H1 (cell line): ENCODE measurements at regions not wholly inside any gene's neighbourhood (a gene's known extent, or its start where the extent isn't known, plus 50 kb on each side); places are given as distances from the start of the nearest gene placed in this dataset.

ENCODE experiments used
- CTCF ChIA-PET: fragments of 300-600 bp; sonication (Branson Sonifier 250); formaldehyde crosslinking; loops from one replicate; lab custom pipeline; 2021; ENCODE audit not compliant: partially characterized antibody; lab: Charles Lee
- POLR2A ChIA-PET: fragments of 300-600 bp; sonication (Branson Sonifier 250); formaldehyde crosslinking; loops from one replicate; lab custom pipeline; 2021; ENCODE audit warnings: inconsistent platforms; ENCODE audit not compliant: partially characterized antibody; lab: Charles Lee
- DNase-seq, 2 experiments: peaks; one replicate each; pipeline versions ENCODE4 v3.0.0 to v3.0.0-alpha.2; 2010 to 2022; ENCODE audit warnings: low spot score in 2 of 2, low read depth in 1 of 2, mixed read lengths in 1 of 2
- FAIRE-seq: peaks from 2 replicates; lab custom pipeline; 2011; peaks lifted over from hg19 to GRCh38; lab: Jason Lieb, UNC
- H2AFZ ChIP-seq: 2 replicates; pipeline ENCODE4 v1.8.1; 2012; ENCODE audit warnings: low read length, inconsistent platforms
- H2AK5ac ChIP-seq: 2 replicates; pipeline ENCODE4 v1.6.1; 2013; ENCODE audit warnings: low read depth, low read length
- H2BK120ac ChIP-seq: replicated peaks from 2 replicates; pipeline ENCODE3; 2013; ENCODE audit warnings: low read depth, low read length, inconsistent platforms
- H2BK12ac ChIP-seq: 2 replicates; pipeline ENCODE4 v1.6.1; 2013; ENCODE audit warnings: low read depth, low read length
- H2BK15ac ChIP-seq: 2 replicates; pipeline ENCODE4 v1.6.1; 2013; ENCODE audit warnings: low read length
- H2BK20ac ChIP-seq: 2 replicates; pipeline ENCODE4 v1.6.1; 2013; ENCODE audit warnings: low read length
- H2BK5ac ChIP-seq: 2 replicates; pipeline ENCODE4 v1.6.1; 2013; ENCODE audit warnings: low read depth, low read length
- H3K14ac ChIP-seq: 2 replicates; pipeline ENCODE4 v1.6.1; 2013; ENCODE audit warnings: inconsistent platforms; ENCODE audit not compliant: insufficient read length
- H3K18ac ChIP-seq: 2 replicates; pipeline ENCODE4 v1.6.1; 2013; ENCODE audit warnings: low read length; ENCODE audit errors: extremely low read depth
- H3K23ac ChIP-seq: 2 replicates; pipeline ENCODE4 v1.6.1; 2013; ENCODE audit warnings: inconsistent platforms; ENCODE audit not compliant: insufficient read length
- H3K23me2 ChIP-seq: 2 replicates; pipeline ENCODE4 v1.6.1; 2013; ENCODE audit warnings: low read depth, low read length
- H3K27ac ChIP-seq: 2 replicates; pipeline ENCODE4 v1.6.1; 2011; ENCODE audit warnings: low read depth, low read length, inconsistent platforms
- H3K27me3 ChIP-seq, 4 experiments: replicated peaks in 1 of 4; 1 replicate in 1 of 4; 2 replicates in 3 of 4; pipeline versions ENCODE4 v1.6.1 to v1.8.1; 2011 to 2013; ENCODE audit warnings: low read length in 3 of 4, mild to moderate bottlenecking in 3 of 4, inconsistent platforms in 2 of 4, mixed read lengths in 2 of 4, moderate library complexity in 1 of 4; ENCODE audit not compliant: control insufficient read depth in 3 of 4, insufficient read depth in 3 of 4; ENCODE audit errors: extremely low read depth in 1 of 4
- H3K36me3 ChIP-seq, 4 experiments: 2 replicates each; pipeline versions ENCODE4 v1.6.1 to v1.8.1; 2011 to 2013; ENCODE audit warnings: mild to moderate bottlenecking in 4 of 4, low read length in 3 of 4, moderate library complexity in 2 of 4, control low read depth in 1 of 4, inconsistent platforms in 1 of 4; ENCODE audit not compliant: insufficient read depth in 4 of 4, control insufficient read depth in 2 of 4
- H3K4ac ChIP-seq: replicated peaks from 2 replicates; pipeline ENCODE3; 2013; ENCODE audit warnings: low read length, low read depth, mixed read lengths, inconsistent platforms; ENCODE audit not compliant: insufficient read length
- H3K4me1 ChIP-seq, 4 experiments: replicated peaks in 1 of 4; 1 replicate in 1 of 4; 2 replicates in 3 of 4; pipeline versions ENCODE4 v1.6.1 to v1.8.1; 2011 to 2013; ENCODE audit warnings: low read length in 3 of 4, inconsistent platforms in 2 of 4, mixed read lengths in 1 of 4; ENCODE audit not compliant: insufficient read depth in 4 of 4, control insufficient read depth in 3 of 4
- H3K4me2 ChIP-seq, 2 experiments: 2 replicates each; pipeline versions ENCODE4 v1.6.1 to v1.8.1; 2011 to 2013; ENCODE audit warnings: low read depth in 2 of 2, low read length in 2 of 2, control low read depth in 1 of 2, inconsistent platforms in 1 of 2, mild to moderate bottlenecking in 1 of 2; ENCODE audit not compliant: insufficient read depth in 1 of 2
- H3K4me3 ChIP-seq, 4 experiments: fragments of 200-600, 300-600 bp in 1 of 4; sonication (generic), shearing (Covaris generic), sonication (Bioruptor Twin) in 1 of 4; 2 replicates each; pipeline versions ENCODE4 v1.5.1 to v1.8.1; 2011 to 2016; ENCODE audit warnings: low read length in 4 of 4, low read depth in 3 of 4, control low read depth in 2 of 4, inconsistent platforms in 2 of 4, mild to moderate bottlenecking in 2 of 4, mixed read lengths in 1 of 4, moderate library complexity in 1 of 4; ENCODE audit not compliant: insufficient read depth in 2 of 4; ENCODE audit errors: extremely low read depth in 1 of 4
- H3K56ac ChIP-seq: replicated peaks from 2 replicates; pipeline ENCODE3; 2013; ENCODE audit warnings: low read depth, mild to moderate bottlenecking, mixed read lengths, low read length, inconsistent platforms; ENCODE audit not compliant: insufficient read length
- H3K79me1 ChIP-seq: 2 replicates; pipeline ENCODE4 v1.6.1; 2013; ENCODE audit warnings: low read depth, low read length, control low read depth
- H3K79me2 ChIP-seq, 2 experiments: 2 replicates each; pipeline versions ENCODE4 v1.6.1 to v1.8.1; 2012 to 2013; ENCODE audit warnings: low read length in 2 of 2, mild to moderate bottlenecking in 2 of 2, inconsistent platforms in 1 of 2; ENCODE audit not compliant: insufficient read depth in 2 of 2, control insufficient read depth in 1 of 2
- H3K9ac ChIP-seq, 4 experiments: replicated peaks in 1 of 4; 1 replicate in 1 of 4; 2 replicates in 3 of 4; pipeline versions ENCODE4 v1.6.1 to v1.8.1; 2011 to 2013; ENCODE audit warnings: low read depth in 3 of 4, low read length in 3 of 4, control low read depth in 2 of 4, mild to moderate bottlenecking in 2 of 4, moderate library complexity in 2 of 4, inconsistent platforms in 1 of 4; ENCODE audit errors: extremely low read depth in 1 of 4
- H3K9me3 ChIP-seq, 2 experiments: 2 replicates each; pipeline versions ENCODE4 v1.6.1 to v1.8.1; 2012 to 2013; ENCODE audit warnings: mild to moderate bottlenecking in 2 of 2, moderate library complexity in 2 of 2, control low read depth in 1 of 2, inconsistent platforms in 1 of 2, low read depth in 1 of 2, low read length in 1 of 2, mixed read lengths in 1 of 2; ENCODE audit not compliant: insufficient read depth in 2 of 2
- H4K20me1 ChIP-seq, 2 experiments: replicated peaks in 1 of 2; 2 replicates each; pipeline versions ENCODE3 to v1.8.1; 2011 to 2013; ENCODE audit warnings: inconsistent platforms in 2 of 2, low read length in 2 of 2, mild to moderate bottlenecking in 1 of 2; ENCODE audit not compliant: insufficient read depth in 2 of 2, control insufficient read depth in 1 of 2
- H4K5ac ChIP-seq: 2 replicates; pipeline ENCODE4 v1.6.1; 2013; ENCODE audit warnings: low read length, low read depth, mixed read lengths, inconsistent platforms; ENCODE audit not compliant: insufficient read length
- H4K8ac ChIP-seq: 2 replicates; pipeline ENCODE4 v1.8.0; 2013; ENCODE audit warnings: mild to moderate bottlenecking, moderate library complexity, low read length, inconsistent platforms; ENCODE audit not compliant: insufficient read depth; ENCODE audit errors: extremely low read depth
- H4K91ac ChIP-seq: replicated peaks from 2 replicates; pipeline ENCODE3; 2013; ENCODE audit warnings: low read length, mixed read lengths, inconsistent platforms; ENCODE audit not compliant: insufficient read length
- RAD21 ChIP-seq, 2 experiments: IDR thresholded peaks in 1 of 2; conservative IDR thresholded peaks in 1 of 2; 2 replicates each; pipeline ENCODE4 v1.6.1; 2011; ENCODE audit warnings: low read depth in 2 of 2, low read length in 2 of 2, improper control_type of control experiment in 1 of 2, inconsistent platforms in 1 of 2, mild to moderate bottlenecking in 1 of 2, moderate library complexity in 1 of 2
- RFX5 ChIP-seq: IDR thresholded peaks from 2 replicates; pipeline ENCODE4 v1.6.1; 2011; ENCODE audit warnings: low read depth, low read length, improper control_type of control experiment, borderline replicate concordance
- SP2 ChIP-seq: IDR thresholded peaks from 2 replicates; pipeline ENCODE4 v1.6.1; 2012; ENCODE audit warnings: mild to moderate bottlenecking, low read length, inconsistent platforms
- WGBS, 2 experiments: shearing (Covaris generic) in 1 of 2; methylation state at CpG; one replicate each; pipeline versions ENCODE4 v1.1.6 to v1.1.7; 2013 to 2015; ENCODE audit warnings: low lambda C conversion rate in 2 of 2, mixed read lengths in 2 of 2, inconsistent platforms in 1 of 2, low coverage in 1 of 2, missing lambda C conversion rate in 1 of 2; ENCODE audit not compliant: insufficient replicate concordance in 2 of 2, insufficient coverage in 1 of 2, insufficient read length in 1 of 2; ENCODE audit errors: extremely low coverage in 1 of 2, missing lambda C conversion rate in 1 of 2; 5-methylcytosine and 5-hydroxymethylcytosine counted together

DNA sequence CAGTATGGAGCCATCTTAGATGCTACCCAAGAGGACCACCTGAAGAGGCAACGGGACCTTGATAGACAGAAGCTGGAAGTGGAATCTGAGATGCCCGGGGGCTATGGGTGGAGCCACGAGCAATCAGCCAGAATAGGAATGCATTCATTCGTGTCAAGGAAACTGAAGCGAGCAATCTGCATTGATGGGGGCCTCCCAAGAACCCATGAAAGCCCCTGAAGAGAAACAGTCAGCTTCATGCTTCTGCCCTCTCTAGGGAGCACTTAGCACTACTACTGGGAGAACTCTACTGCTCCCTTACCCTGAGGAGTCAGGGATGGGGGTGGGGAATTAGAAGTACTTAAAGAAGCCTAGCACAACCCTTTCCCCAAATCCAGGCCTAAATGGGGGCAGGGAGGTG is 51.9 kb upstream of the TCERG1 start:
- Histone ChIP-seq H2BK15ac (no peak overlapping the region), H3K4me3 (no peak overlapping the region), H3K23ac (no peak overlapping the region), H3K4ac (no peak overlapping the region), H3K14ac (no peak overlapping the region), H3K79me2 (no peaks in the 10 kb centered on the region), H3K56ac (no peak overlapping the region), H3K79me1 (no peaks in the 10 kb centered on the region), H3K36me3 (no peaks in the 10 kb centered on the region), H3K9me3 (no peaks in the 10 kb centered on the region), H3K23me2 (no peaks in the 10 kb centered on the region), H4K8ac (no peak overlapping the region), H4K20me1 (no peaks in the 10 kb centered on the region), H3K18ac (no peak overlapping the region), H3K4me2 (no peak overlapping the region), H2AK5ac (no peak overlapping the region), H2BK5ac (no peak overlapping the region), H2BK20ac (no peak overlapping the region), H4K5ac (no peak overlapping the region), H3K9ac (no peak overlapping the region), H2AFZ (no peak overlapping the region), H3K4me1 (peaks cover 0 to 5% (median 1%) of the 10 kb centered on the region in 4 experiments; a peak in 1 of 7 replicates), H3K27ac (no peak overlapping the region), H4K91ac (no peak overlapping the region), H2BK12ac (no peak overlapping the region), H3K27me3 (no peaks in the 10 kb centered on the region; a peak in 2 of 7 replicates), H2BK120ac (no peak overlapping the region)
- ChIA-PET POLR2A (interaction anchor here (0.7 to 0.8 kb wide), 2 partner anchors 52 to 105 kb away, joined by 3 read pairs; partner anchors contain the start of gene TCERG1), CTCF (interaction anchor here (0.8 to 3.8 kb wide), 12 partner anchors 9 to 265 kb away, joined by 3 to 33 read pairs (median 4); no protein-coding TSS in a partner anchor)
- no peak for FAIRE-seq
- 0 out of 2 replicates have a peak, but pooled peaks have one; percentile 14 for TF ChIP-seq SP2
- TF ChIP-seq RAD21 (IDR thresholded peaks at IDR 0.05 in 1 of 2, conservative IDR thresholded peaks at IDR 0.05 in 1 of 2; ENCODE audit: low read depth in 2 of 2, low read length in 2 of 2) = 0 out of 4 replicates have a peak, but pooled peaks of 1 of the 2 experiments have one; percentile 10
- TF ChIP-seq RFX5 = no peak
- no peak for DNase-seq
- 88% methylated on average over 5 of the region's 5 CpGs; no CpG with 5 or more reads in 1 of the 2 experiments for WGBS, 2 experiments
